Stimulated activated naive CD8-positive, alpha-beta T cell treated with anti-CD3 and anti-CD28 coated beads, Interleukin-15, Interleukin-2, amounts not matched to agents 100 ng/mL and 50 ng/mL, for 24 hours (primary cell): ENCODE measurements at regions not wholly inside any gene's neighbourhood (a gene's known extent, or its start where the extent isn't known, plus 50 kb on each side); places are given as distances from the start of the nearest gene placed in this dataset.
"Not testable (repeated sequence)": the region's sequence is repeated elsewhere in the genome, so short reads cannot be mapped to it uniquely, and the experiment has no call there.

Experiments
- H3K27ac Mint-ChIP-seq: one replicate; pipeline ENCODE4 v1.8.0; 2021; ENCODE audit warnings: mild to moderate bottlenecking, mixed read lengths
- H3K27me3 Mint-ChIP-seq: one replicate; pipeline ENCODE4 v1.8.0; 2021; ENCODE audit warnings: mixed read lengths
- H3K36me3 Mint-ChIP-seq: one replicate; pipeline ENCODE4 v1.8.0; 2021; ENCODE audit warnings: low read depth, mixed read lengths
- H3K4me1 Mint-ChIP-seq: one replicate; pipeline ENCODE4 v1.8.0; 2021; ENCODE audit warnings: low read depth, mixed read lengths
- H3K4me3 Mint-ChIP-seq: one replicate; pipeline ENCODE4 v1.8.0; 2021; ENCODE audit warnings: mild to moderate bottlenecking, mixed read lengths
- H3K9me3 Mint-ChIP-seq: one replicate; pipeline ENCODE4 v1.8.0; 2021; ENCODE audit warnings: mixed read lengths

GRCh38 chr11:110862407-110862806, 150.2 kb upstream of the ARHGAP20 start:
- no peaks in the 10 kb centered on the region for H3K36me3 Mint-ChIP-seq
- H3K4me3 Mint-ChIP-seq = no peak overlapping the region
- no peak overlapping the region for H3K27ac Mint-ChIP-seq
- no peaks in the 10 kb centered on the region for H3K4me1 Mint-ChIP-seq
- no peaks in the 10 kb centered on the region for H3K27me3 Mint-ChIP-seq
- H3K9me3 Mint-ChIP-seq = no peaks in the 10 kb centered on the region

GRCh38 chr11:110860461-110860860, 148.2 kb upstream of the ARHGAP20 start:
- Mint-ChIP-seq H3K27me3 (no peaks in the 10 kb centered on the region), H3K27ac (no peak overlapping the region), H3K9me3 (no peaks in the 10 kb centered on the region), H3K36me3 (no peaks in the 10 kb centered on the region), H3K4me3 (no peak overlapping the region), H3K4me1 (no peaks in the 10 kb centered on the region)

- Mint-ChIP-seq H3K27ac (no peak overlapping the region), H3K4me3 (no peak overlapping the region), H3K9me3 (no peaks in the 10 kb centered on the region), H3K27me3 (no peaks in the 10 kb centered on the region), H3K4me1 (no peaks in the 10 kb centered on the region), H3K36me3 (no peaks in the 10 kb centered on the region)
These were observed 147.8 kb upstream of the ARHGAP20 start for GRCh38 chr11:110859998-110860397.

- Mint-ChIP-seq H3K9me3 (no peaks in the 10 kb centered on the region), H3K36me3 (no peaks in the 10 kb centered on the region), H3K4me3 (no peak overlapping the region), H3K27ac (no peak overlapping the region), H3K4me1 (no peaks in the 10 kb centered on the region), H3K27me3 (no peaks in the 10 kb centered on the region)
These were observed 147.1 kb upstream of the ARHGAP20 start for GRCh38 chr11:110859240-110859840.

- Mint-ChIP-seq H3K4me3 (no peak overlapping the region), H3K27ac (no peak overlapping the region), H3K4me1 (no peaks in the 10 kb centered on the region), H3K27me3 (no peaks in the 10 kb centered on the region), H3K36me3 (no peaks in the 10 kb centered on the region), H3K9me3 (no peaks in the 10 kb centered on the region)
These were observed 146.3 kb upstream of the ARHGAP20 start for GRCh38 chr11:110858547-110858921.

GRCh38 chr11:110857892-110858546, 145.8 kb upstream of the ARHGAP20 start:
- no peaks in the 10 kb centered on the region for H3K4me1 Mint-ChIP-seq
- no peak overlapping the region for H3K4me3 Mint-ChIP-seq
- no peaks in the 10 kb centered on the region for H3K9me3 Mint-ChIP-seq
- no peak overlapping the region for H3K27ac Mint-ChIP-seq
- no peaks in the 10 kb centered on the region for H3K27me3 Mint-ChIP-seq
- no peaks in the 10 kb centered on the region for H3K36me3 Mint-ChIP-seq

GRCh38 chr11:110856996-110857812, 145.0 kb upstream of the ARHGAP20 start:
- peaks cover under 1% of the 10 kb centered on the region for H3K27me3 Mint-ChIP-seq
- no peaks in the 10 kb centered on the region for H3K9me3 Mint-ChIP-seq
- H3K27ac Mint-ChIP-seq = no peak overlapping the region
- no peaks in the 10 kb centered on the region for H3K4me1 Mint-ChIP-seq
- no peak overlapping the region for H3K4me3 Mint-ChIP-seq
- no peaks in the 10 kb centered on the region for H3K36me3 Mint-ChIP-seq

GRCh38 chr11:110856340-110856739, 144.1 kb upstream of the ARHGAP20 start:
- no peaks in the 10 kb centered on the region for H3K9me3 Mint-ChIP-seq
- H3K4me3 Mint-ChIP-seq = no peak overlapping the region
- no peak overlapping the region for H3K27ac Mint-ChIP-seq
- H3K27me3 Mint-ChIP-seq = peaks cover 9% of the 10 kb centered on the region
- no peaks in the 10 kb centered on the region for H3K4me1 Mint-ChIP-seq
- no peaks in the 10 kb centered on the region for H3K36me3 Mint-ChIP-seq

- Mint-ChIP-seq H3K27ac (no peak overlapping the region), H3K9me3 (no peaks in the 10 kb centered on the region), H3K27me3 (peaks cover 11% of the 10 kb centered on the region), H3K4me3 (no peak overlapping the region), H3K4me1 (no peaks in the 10 kb centered on the region), H3K36me3 (no peaks in the 10 kb centered on the region)
These were observed 143.0 kb upstream of the ARHGAP20 start for GRCh38 chr11:110855191-110855590.

GRCh38 chr11:110852921-110853490, 140.8 kb upstream of the ARHGAP20 start:
- Mint-ChIP-seq H3K27me3 (peaks cover 11% of the 10 kb centered on the region), H3K9me3 (no peaks in the 10 kb centered on the region)

GRCh38 chr11:110850846-110851245, 138.6 kb upstream of the ARHGAP20 start:
- no peaks in the 10 kb centered on the region for H3K36me3 Mint-ChIP-seq
- H3K27me3 Mint-ChIP-seq = peaks cover 11% of the 10 kb centered on the region
- no peak overlapping the region for H3K27ac Mint-ChIP-seq
- H3K9me3 Mint-ChIP-seq = no peaks in the 10 kb centered on the region
- H3K4me1 Mint-ChIP-seq = no peaks in the 10 kb centered on the region
- no peak overlapping the region for H3K4me3 Mint-ChIP-seq

More at GRCh38 chr11:110852921-110853490, 140.8 kb upstream of the ARHGAP20 start:
- Mint-ChIP-seq H3K4me1 (no peaks in the 10 kb centered on the region), H3K36me3 (no peaks in the 10 kb centered on the region), H3K27ac (no peak overlapping the region), H3K4me3 (no peak overlapping the region)

- H3K4me1 Mint-ChIP-seq, H3K27me3 Mint-ChIP-seq, H3K27ac Mint-ChIP-seq, H3K9me3 Mint-ChIP-seq, H3K4me3 Mint-ChIP-seq, H3K36me3 Mint-ChIP-seq: not testable (repeated sequence)
These were observed 130.8 kb upstream of the ARHGAP20 start for GRCh38 chr11:110843053-110843452.

- Mint-ChIP-seq H3K27me3 (no peaks in the 10 kb centered on the region), H3K27ac (no peak overlapping the region), H3K36me3 (no peaks in the 10 kb centered on the region), H3K4me3 (no peak overlapping the region), H3K4me1 (peaks cover 14% of the 10 kb centered on the region), H3K9me3 (peaks cover 8% of the 10 kb centered on the region)
These were observed 126.6 kb upstream of the ARHGAP20 start for GRCh38 chr11:110838808-110839207.

- Mint-ChIP-seq H3K9me3 (peaks cover 6% of the 10 kb centered on the region), H3K36me3 (no peaks in the 10 kb centered on the region), H3K27me3 (no peaks in the 10 kb centered on the region), H3K27ac (no peak overlapping the region), H3K4me1 (peaks cover 21% of the 10 kb centered on the region), H3K4me3 (no peak overlapping the region)
These were observed 125.4 kb upstream of the ARHGAP20 start for GRCh38 chr11:110837603-110838002.

GRCh38 chr11:110835106-110835505, 122.9 kb upstream of the ARHGAP20 start:
- Mint-ChIP-seq H3K27me3 (no peaks in the 10 kb centered on the region), H3K27ac (no peak overlapping the region), H3K4me1 (peaks cover 27% of the 10 kb centered on the region), H3K4me3 (no peak overlapping the region), H3K9me3 (peaks cover 3% of the 10 kb centered on the region), H3K36me3 (no peaks in the 10 kb centered on the region)
